RWPE1 (cell line): ENCODE measurements at regions not wholly inside any gene's neighbourhood (a gene's known extent, or its start where the extent isn't known, plus 50 kb on each side); places are given as distances from the start of the nearest gene placed in this dataset.
"Not testable (repeated sequence)": the region's sequence is repeated elsewhere in the genome, so short reads cannot be mapped to it uniquely, and the experiment has no call there.

Experiments
- CTCF ChIA-PET: fragments of 350-600 bp; sonication (Branson Sonifier 250); formaldehyde crosslinking; extraction: SDS; loops from one replicate; lab custom pipeline; 2021; lab: Yijun Ruan, JAX
- POLR2A ChIA-PET: fragments of 400-600 bp; formaldehyde crosslinking; extraction: SDS; loops from one replicate; lab custom pipeline; 2020; ENCODE audit warnings: antibody characterized with exemption; ENCODE audit not compliant: low non-redundant PET; lab: Yijun Ruan, JAX
- DNase-seq: peaks from one replicate; pipeline ENCODE4 v3.0.0; 2012; ENCODE audit warnings: low spot score
- H3K27ac ChIP-seq: fragments of 450-650 bp; 2 replicates; pipeline ENCODE4 v1.5.1; 2017
- TF ChIP-seq, protein P1 (sequence below): fragments of 450-650 bp; conservative IDR thresholded peaks from 2 replicates; pipeline ENCODE4 v1.5.1; 2017; ENCODE audit warnings: low read depth, mild to moderate bottlenecking

DNA sequence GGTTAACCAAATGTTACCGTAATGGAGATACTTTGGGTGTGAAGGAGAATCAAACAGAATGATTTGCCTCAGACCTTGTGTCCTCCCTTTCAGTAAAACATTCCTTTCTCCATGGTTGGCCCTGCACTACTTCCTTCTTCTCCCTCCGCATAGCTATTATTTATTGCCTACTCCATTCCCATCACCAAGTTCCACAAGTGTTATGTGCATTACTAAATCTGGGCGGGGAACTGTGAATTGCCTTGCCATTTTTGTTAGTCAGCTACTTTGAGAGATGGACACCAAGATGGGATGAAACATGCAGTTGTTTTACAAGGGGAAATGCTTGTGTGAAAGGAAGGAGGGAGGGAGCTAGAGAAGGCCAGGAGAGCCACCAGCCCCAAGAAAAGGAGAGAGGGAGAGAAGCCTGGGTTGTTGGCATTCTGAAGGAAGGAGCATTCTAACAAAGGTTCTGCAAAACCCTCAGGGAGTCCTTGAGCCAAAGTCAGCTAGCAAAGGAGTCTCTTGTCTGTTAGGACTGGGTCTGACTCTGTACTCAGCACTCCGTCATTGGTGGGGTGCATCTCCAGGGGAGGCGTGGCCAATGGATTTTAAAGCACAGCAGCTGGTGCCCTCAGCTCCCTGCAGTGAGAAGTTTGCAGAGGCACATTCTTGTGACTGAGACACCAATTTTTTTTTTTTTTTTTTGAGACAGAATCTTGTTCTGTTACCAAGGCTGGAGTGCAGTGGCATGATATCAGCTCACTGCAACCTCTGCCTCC lies 83.6 kb upstream of the CHD6 start:
- no peak for DNase-seq
- TF ChIP-seq, protein P1, sequence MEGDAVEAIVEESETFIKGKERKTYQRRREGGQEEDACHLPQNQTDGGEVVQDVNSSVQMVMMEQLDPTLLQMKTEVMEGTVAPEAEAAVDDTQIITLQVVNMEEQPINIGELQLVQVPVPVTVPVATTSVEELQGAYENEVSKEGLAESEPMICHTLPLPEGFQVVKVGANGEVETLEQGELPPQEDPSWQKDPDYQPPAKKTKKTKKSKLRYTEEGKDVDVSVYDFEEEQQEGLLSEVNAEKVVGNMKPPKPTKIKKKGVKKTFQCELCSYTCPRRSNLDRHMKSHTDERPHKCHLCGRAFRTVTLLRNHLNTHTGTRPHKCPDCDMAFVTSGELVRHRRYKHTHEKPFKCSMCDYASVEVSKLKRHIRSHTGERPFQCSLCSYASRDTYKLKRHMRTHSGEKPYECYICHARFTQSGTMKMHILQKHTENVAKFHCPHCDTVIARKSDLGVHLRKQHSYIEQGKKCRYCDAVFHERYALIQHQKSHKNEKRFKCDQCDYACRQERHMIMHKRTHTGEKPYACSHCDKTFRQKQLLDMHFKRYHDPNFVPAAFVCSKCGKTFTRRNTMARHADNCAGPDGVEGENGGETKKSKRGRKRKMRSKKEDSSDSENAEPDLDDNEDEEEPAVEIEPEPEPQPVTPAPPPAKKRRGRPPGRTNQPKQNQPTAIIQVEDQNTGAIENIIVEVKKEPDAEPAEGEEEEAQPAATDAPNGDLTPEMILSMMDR: no peak
- H3K27ac ChIP-seq: no peak overlapping the region
- POLR2A ChIA-PET: interaction anchor here (0.6 kb wide), 1 partner anchor 195 kb away, joined by 3 read pairs; no protein-coding TSS in a partner anchor
- CTCF ChIA-PET: interaction anchor here (0.6 to 1.0 kb wide), 3 partner anchors 33 to 503 kb away, joined by 3 to 8 read pairs (median 4); no protein-coding TSS in a partner anchor

DNA sequence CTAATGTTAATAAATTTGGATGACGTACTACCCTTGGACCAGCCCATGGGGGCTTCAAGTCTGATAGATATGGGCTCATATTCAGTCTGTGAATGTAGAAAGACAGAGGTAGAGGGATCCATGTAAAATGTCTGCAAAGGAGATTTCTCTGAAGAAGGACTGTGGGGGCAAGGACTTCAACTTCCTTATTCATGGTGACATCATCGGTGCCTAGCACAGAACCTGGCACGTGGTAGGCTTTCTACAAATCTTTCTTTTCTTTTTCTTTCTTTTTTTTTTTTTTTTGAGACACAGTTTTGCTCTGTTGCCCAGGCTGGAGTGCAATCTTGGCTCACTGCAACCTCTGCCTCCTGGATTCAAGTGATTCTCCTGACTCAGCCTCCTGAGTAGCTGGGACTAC lies 81.5 kb upstream of the CHD6 start:
- H3K27ac ChIP-seq, DNase-seq, POLR2A ChIA-PET: not testable (repeated sequence)
- CTCF ChIA-PET: interaction anchor here (0.7 to 1.2 kb wide), 3 partner anchors 29 to 67 kb away, joined by 6 to 7 read pairs (median 7); no protein-coding TSS in a partner anchor

DNA sequence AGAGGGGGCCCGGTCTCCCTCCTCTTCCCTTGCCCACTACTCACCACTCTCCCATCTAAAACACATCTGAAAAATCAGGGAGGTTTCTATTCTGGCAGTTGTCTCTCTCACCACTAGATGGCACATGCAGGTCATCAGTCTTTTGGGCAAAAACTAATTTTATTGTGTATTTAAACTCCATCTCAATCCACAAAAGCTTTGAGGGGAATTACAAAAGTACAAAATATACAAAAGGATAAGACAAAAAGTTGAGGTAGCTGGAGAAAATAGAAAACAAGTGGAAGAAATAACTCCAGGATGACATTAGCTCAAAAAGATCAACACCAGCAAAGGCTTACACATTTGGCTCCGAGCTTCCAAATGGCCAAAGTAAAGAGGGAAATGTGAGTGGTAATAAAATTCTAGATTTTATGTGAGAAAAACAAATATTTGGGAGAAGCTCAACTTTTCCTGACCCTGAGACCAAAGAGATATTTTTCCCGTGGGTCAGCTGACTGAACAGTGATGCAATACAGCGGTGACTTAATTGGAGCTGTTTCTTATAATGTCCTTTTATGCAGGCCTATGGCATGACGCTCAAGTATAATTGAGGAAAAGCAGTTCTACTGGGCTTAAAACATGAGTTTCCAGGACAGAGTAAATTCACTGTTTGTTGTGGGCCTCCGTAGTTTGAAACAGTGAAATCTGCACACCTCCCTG lies 79.8 kb upstream of the CHD6 start:
- ChIA-PET CTCF (interaction anchor here (0.5 to 1.8 kb wide), 31 partner anchors 8 to 1806 kb away, joined by 3 to 15 read pairs (median 4); no protein-coding TSS in a partner anchor), POLR2A (no interaction called here)
- DNase-seq: peak; percentile 51
- TF ChIP-seq, protein P1: peak; percentile 99
- no peak overlapping the region for H3K27ac ChIP-seq

DNA sequence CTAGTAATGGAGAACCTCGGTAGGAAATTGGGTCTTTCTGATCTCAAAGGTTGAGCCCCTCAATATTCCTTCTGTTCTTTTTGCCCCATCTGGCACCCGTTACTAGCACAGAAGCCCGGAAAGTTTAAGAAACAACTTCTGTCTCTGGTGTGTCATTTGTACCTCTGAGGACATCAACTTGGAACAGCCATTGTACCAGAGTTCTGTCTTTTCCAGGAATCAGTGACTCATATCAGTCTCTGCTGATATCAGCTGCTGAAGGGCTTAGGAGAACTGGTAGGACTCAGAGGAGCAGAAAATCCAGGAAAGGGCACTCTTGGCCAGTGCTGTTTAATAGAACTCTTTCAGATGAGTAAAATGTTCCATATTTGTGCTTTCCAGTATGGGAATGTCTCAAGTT lies 78.3 kb upstream of the CHD6 start:
- ChIA-PET CTCF (interaction anchor here (0.8 to 1.8 kb wide), 2 partner anchors 25 to 1495 kb away, joined by 3 to 15 read pairs; no protein-coding TSS in a partner anchor), POLR2A (no interaction called here)
- DNase-seq: no peak
- TF ChIP-seq, protein P1: no peak
- H3K27ac ChIP-seq: no peak overlapping the region

DNA sequence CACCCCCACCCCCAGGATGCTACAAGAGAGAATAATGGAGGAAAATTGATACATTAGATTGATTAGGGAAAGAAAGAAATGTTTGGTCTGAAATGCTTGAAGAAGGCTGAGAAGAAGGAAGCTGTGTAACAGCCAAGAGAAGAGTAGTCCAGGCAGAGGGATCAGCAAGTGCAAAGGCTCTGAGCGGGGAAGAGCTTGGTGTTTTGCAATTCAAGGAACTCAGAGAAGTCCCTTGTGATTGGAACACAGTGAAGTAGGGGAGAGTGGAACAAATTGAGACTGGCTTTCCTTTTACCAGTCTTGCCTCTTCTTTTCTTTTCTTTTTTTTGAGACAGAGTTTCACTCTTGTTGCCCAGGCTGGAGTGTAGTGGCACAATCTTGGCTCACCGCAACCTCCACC lies 76.6 kb upstream of the CHD6 start:
- ChIA-PET POLR2A (no interaction called here), CTCF (interaction anchor here (0.5 to 1.6 kb wide), 3 partner anchors 40 to 353 kb away, joined by 3 to 6 read pairs (median 4); no protein-coding TSS in a partner anchor)
- DNase-seq: no peak
- TF ChIP-seq, protein P1: no peak
- H3K27ac ChIP-seq: no peak overlapping the region

DNA sequence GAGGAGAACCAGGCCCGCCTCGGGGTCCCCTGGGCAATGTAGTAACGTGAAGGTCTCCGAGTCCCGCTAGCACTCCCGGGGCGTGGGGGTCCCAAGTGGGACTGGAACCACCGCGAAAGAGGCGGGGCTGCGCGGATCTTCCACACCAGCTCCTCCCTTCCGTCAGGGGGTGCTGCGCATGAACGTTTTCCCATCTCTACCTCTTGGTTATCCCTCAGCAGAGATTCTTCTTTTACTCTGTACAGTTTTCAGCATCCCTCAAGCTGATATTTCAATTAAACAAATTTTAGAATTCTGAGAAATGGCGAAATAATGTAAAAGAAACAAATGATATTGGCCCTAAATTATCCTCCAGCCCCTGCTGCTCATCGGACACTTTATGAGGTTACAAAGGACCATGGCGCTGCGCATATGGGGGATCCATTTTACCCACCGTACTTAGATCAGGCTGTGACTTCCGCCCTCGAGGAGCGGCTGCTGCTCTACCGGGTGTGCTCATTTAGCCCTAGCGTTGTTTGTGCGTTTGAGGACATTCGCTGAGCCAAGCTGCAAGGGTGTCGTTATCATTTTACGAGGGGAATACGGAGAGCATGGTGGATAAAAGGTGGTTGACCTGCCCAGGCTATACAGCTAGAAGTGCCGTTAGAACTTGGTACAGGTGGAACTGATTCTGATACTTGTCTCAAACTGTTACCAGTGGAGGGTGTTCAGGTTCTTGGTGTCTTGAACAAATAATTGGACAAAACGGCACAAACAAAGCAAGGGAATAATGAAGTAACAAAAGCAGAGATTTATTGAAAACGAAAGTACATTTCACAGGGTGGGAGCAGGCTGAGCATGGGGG lies 75.2 kb upstream of the CHD6 start:
- CTCF ChIA-PET: interaction anchor here (0.6 to 2.1 kb wide), 6 partner anchors 10 to 1498 kb away, joined by 3 to 6 read pairs (median 6); no protein-coding TSS in a partner anchor
- POLR2A ChIA-PET: interaction anchor here (0.6 to 1.3 kb wide), 3 partner anchors 75 to 1438 kb away, joined by 3 to 4 read pairs (median 4); partner anchors contain the start of genes CHD6 and LPIN3
- TF ChIP-seq, protein P1: peak; percentile 84

More for the DNA sequence above, 75.2 kb upstream of the CHD6 start:
- peak; percentile 94 for DNase-seq
- peak overlapping the region; percentile 77 for H3K27ac ChIP-seq
